ENCODE measurements at regions not wholly inside any gene's neighbourhood (a gene's known extent, or its start where the extent isn't known, plus 50 kb on each side); places are given as distances from the start of the nearest gene placed in this dataset.

DNA sequence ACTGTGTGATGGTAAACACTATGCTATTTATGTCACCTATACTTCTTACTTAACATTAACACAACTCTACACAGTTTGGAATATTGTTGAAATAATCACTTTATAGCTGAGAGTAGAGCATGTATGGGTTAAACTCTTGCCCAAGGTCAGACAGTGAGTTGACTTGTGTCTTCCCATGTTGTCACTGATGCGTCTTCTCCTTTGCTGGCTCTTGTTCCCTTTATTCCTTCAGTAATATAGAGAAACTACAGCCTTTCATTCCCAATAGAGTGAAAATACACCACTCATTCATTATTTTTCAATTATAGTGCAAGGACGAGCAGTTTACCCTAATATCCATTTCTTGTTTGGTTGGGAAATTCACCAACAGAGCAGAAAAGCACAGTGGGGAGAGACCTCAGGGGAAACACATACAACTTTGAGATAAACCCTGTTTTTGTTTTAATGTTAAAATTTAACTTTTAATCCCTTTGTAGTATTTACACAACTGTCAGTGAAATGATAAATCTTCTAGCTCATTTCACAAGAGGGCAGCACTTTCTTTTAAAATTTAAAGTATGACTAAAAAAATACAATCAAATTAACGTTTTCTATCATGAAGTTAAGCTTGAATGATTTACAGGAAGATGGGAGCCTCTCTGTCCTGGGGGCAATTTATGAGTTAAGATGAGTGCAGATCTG is 363.0 kb downstream of the UTRN start:
- Histone ChIP-seq H3K27me3 (ENCODE audit: control insufficient read depth in 4 of 4, insufficient read depth in 4 of 4, low read length in 3 of 4) (no peaks in the 10 kb centered on the region), H3K4me3 (ENCODE audit: low read depth in 1 of 3, low read length in 3 of 3) (peak overlapping the region in 1 of 3 donors; percentile 32), H3K36me3 (ENCODE audit: control insufficient read depth in 4 of 4, insufficient read depth in 3 of 4, low read depth in 1 of 4, low read length in 3 of 4) (no peaks in the 10 kb centered on the region), H3K4me1 (ENCODE audit: control insufficient read depth in 4 of 4, insufficient read depth in 4 of 4, low read length in 3 of 4) (peaks cover 0 to 17% (median 11%) of the 10 kb centered on the region in 4 donors), H3K9me3 (ENCODE audit: control insufficient read depth in 4 of 4, low read length in 3 of 4) (no peaks in the 10 kb centered on the region), H3K27ac (ENCODE audit: low read depth in 1 of 2, low read length in 2 of 2) (peak overlapping the region; percentile 57 to 75), H3K9ac (ENCODE audit: low read depth in 1 of 2, low read length in 2 of 2) (no peak overlapping the region)
- peak; percentile 69 to 71 for TF ChIP-seq RAD21 (IDR thresholded peaks at IDR 0.05)
- no peak for TF ChIP-seq TAF1 (conservative IDR thresholded peaks at IDR 0.05)
- peak; percentile 36 for TF ChIP-seq SP1 (IDR thresholded peaks at IDR 0.05)
- TF ChIP-seq HNF4A (conservative IDR thresholded peaks at IDR 0.05), result peak in 1 of 2 donors; percentile 40
- TF ChIP-seq RXRA (IDR thresholded peaks at IDR 0.05), result peak; percentile 26 to 38
- no peak for TF ChIP-seq HNF4G (IDR thresholded peaks at IDR 0.05)
- TF ChIP-seq, protein P1, sequence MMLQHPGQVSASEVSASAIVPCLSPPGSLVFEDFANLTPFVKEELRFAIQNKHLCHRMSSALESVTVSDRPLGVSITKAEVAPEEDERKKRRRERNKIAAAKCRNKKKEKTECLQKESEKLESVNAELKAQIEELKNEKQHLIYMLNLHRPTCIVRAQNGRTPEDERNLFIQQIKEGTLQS (IDR thresholded peaks at IDR 0.05), result no peak
- no peak for TF ChIP-seq EGR1 (IDR thresholded peaks at IDR 0.05; ENCODE audit: low read depth in 2 of 2)
- no peak for TF ChIP-seq FOXA1 (IDR thresholded peaks at IDR 0.05)
- peak; percentile 25 for TF ChIP-seq YY1 (IDR thresholded peaks at IDR 0.05)
- TF ChIP-seq, protein P2, sequence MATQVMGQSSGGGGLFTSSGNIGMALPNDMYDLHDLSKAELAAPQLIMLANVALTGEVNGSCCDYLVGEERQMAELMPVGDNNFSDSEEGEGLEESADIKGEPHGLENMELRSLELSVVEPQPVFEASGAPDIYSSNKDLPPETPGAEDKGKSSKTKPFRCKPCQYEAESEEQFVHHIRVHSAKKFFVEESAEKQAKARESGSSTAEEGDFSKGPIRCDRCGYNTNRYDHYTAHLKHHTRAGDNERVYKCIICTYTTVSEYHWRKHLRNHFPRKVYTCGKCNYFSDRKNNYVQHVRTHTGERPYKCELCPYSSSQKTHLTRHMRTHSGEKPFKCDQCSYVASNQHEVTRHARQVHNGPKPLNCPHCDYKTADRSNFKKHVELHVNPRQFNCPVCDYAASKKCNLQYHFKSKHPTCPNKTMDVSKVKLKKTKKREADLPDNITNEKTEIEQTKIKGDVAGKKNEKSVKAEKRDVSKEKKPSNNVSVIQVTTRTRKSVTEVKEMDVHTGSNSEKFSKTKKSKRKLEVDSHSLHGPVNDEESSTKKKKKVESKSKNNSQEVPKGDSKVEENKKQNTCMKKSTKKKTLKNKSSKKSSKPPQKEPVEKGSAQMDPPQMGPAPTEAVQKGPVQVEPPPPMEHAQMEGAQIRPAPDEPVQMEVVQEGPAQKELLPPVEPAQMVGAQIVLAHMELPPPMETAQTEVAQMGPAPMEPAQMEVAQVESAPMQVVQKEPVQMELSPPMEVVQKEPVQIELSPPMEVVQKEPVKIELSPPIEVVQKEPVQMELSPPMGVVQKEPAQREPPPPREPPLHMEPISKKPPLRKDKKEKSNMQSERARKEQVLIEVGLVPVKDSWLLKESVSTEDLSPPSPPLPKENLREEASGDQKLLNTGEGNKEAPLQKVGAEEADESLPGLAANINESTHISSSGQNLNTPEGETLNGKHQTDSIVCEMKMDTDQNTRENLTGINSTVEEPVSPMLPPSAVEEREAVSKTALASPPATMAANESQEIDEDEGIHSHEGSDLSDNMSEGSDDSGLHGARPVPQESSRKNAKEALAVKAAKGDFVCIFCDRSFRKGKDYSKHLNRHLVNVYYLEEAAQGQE (IDR thresholded peaks at IDR 0.05), result no peak
- TF ChIP-seq GABPA (IDR thresholded peaks at IDR 0.05 in 1 of 2, conservative IDR thresholded peaks at IDR 0.05 in 1 of 2), result no peak
- TF ChIP-seq, protein P3, sequence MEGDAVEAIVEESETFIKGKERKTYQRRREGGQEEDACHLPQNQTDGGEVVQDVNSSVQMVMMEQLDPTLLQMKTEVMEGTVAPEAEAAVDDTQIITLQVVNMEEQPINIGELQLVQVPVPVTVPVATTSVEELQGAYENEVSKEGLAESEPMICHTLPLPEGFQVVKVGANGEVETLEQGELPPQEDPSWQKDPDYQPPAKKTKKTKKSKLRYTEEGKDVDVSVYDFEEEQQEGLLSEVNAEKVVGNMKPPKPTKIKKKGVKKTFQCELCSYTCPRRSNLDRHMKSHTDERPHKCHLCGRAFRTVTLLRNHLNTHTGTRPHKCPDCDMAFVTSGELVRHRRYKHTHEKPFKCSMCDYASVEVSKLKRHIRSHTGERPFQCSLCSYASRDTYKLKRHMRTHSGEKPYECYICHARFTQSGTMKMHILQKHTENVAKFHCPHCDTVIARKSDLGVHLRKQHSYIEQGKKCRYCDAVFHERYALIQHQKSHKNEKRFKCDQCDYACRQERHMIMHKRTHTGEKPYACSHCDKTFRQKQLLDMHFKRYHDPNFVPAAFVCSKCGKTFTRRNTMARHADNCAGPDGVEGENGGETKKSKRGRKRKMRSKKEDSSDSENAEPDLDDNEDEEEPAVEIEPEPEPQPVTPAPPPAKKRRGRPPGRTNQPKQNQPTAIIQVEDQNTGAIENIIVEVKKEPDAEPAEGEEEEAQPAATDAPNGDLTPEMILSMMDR (IDR thresholded peaks at IDR 0.05; ENCODE audit: low read depth, low read length, missing input control), result peak; percentile 25
- no peak for TF ChIP-seq NR2F2 (IDR thresholded peaks at IDR 0.05)
- no peak for TF ChIP-seq JUND (IDR thresholded peaks at IDR 0.05)
- TF ChIP-seq, protein P4, sequence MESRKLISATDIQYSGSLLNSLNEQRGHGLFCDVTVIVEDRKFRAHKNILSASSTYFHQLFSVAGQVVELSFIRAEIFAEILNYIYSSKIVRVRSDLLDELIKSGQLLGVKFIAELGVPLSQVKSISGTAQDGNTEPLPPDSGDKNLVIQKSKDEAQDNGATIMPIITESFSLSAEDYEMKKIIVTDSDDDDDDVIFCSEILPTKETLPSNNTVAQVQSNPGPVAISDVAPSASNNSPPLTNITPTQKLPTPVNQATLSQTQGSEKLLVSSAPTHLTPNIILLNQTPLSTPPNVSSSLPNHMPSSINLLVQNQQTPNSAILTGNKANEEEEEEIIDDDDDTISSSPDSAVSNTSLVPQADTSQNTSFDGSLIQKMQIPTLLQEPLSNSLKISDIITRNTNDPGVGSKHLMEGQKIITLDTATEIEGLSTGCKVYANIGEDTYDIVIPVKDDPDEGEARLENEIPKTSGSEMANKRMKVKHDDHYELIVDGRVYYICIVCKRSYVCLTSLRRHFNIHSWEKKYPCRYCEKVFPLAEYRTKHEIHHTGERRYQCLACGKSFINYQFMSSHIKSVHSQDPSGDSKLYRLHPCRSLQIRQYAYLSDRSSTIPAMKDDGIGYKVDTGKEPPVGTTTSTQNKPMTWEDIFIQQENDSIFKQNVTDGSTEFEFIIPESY (IDR thresholded peaks at IDR 0.05), result peak; percentile 56
- TF ChIP-seq, protein P5, sequence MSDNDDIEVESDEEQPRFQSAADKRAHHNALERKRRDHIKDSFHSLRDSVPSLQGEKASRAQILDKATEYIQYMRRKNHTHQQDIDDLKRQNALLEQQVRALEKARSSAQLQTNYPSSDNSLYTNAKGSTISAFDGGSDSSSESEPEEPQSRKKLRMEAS (IDR thresholded peaks at IDR 0.05), result no peak
- TF ChIP-seq FOXA2 (IDR thresholded peaks at IDR 0.05), result peak; percentile 40
- WGBS, result 17% methylated on average over 3 of the region's 3 CpGs
- no peak for DNase-seq (ENCODE audit: low spot score)

Data from liver (tissue), 8 donors.